Adrenal gland (tissue), 5 donors: ENCODE measurements at regions not wholly inside any gene's neighbourhood (a gene's known extent, or its start where the extent isn't known, plus 50 kb on each side); places are given as distances from the start of the nearest gene placed in this dataset.

ENCODE experiments used
- POLR2A ChIP-seq, 2 donors: fragments of 450-650 bp; IDR thresholded peaks; one replicate each; pipeline ENCODE4 v1.6.1; 2017; ENCODE audit warnings: antibody characterized with exemption in 2 of 2, mild to moderate bottlenecking in 2 of 2, moderate library complexity in 1 of 2
- TF ChIP-seq, protein P1 (sequence below), 6 experiments: fragments of 450-650 bp in 4 of 6; fragments of 200-600 bp in 2 of 6; sonication (generic) in 1 of 6; IDR thresholded peaks; 1 replicate in 5 of 6; 2 replicates in 1 of 6; pipeline versions ENCODE4 v1.5.1 to v1.8.0; 2016 to 2021; ENCODE audit warnings: antibody characterized with exemption in 6 of 6, mild to moderate bottlenecking in 2 of 6, moderate library complexity in 1 of 6
- donor health status: DM: no; HTN: no; CAD: no.

DNA sequence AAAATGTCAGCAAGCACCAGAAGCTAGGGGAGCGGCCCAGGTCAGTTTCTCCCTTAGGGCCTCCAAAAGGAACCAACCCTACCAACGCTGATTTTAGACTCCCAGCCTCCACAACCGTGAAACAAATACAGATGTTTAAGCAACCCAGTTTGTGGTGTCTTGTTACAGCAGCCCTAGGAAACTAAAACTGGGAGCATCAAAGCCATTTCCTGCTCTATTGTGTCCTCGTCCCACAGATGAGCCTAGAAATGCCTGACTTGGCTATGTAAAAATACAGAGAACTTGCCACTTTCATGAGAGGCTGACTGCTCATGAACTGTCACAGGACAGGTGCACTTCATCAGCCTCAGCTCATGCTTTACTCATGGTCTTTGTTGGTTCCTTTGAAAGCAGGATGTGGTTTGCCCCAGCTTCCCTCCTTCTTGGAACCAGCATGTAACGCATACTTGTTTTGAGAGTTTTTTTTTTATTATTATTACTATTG lies 97.6 kb upstream of the SLC39A10 start:
- TF ChIP-seq, protein P1, sequence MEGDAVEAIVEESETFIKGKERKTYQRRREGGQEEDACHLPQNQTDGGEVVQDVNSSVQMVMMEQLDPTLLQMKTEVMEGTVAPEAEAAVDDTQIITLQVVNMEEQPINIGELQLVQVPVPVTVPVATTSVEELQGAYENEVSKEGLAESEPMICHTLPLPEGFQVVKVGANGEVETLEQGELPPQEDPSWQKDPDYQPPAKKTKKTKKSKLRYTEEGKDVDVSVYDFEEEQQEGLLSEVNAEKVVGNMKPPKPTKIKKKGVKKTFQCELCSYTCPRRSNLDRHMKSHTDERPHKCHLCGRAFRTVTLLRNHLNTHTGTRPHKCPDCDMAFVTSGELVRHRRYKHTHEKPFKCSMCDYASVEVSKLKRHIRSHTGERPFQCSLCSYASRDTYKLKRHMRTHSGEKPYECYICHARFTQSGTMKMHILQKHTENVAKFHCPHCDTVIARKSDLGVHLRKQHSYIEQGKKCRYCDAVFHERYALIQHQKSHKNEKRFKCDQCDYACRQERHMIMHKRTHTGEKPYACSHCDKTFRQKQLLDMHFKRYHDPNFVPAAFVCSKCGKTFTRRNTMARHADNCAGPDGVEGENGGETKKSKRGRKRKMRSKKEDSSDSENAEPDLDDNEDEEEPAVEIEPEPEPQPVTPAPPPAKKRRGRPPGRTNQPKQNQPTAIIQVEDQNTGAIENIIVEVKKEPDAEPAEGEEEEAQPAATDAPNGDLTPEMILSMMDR (IDR thresholded peaks at IDR 0.05): no peak
- no peak for TF ChIP-seq POLR2A (IDR thresholded peaks at IDR 0.05)
